IPS DF 6.9 (cell line): ENCODE measurements at regions not wholly inside any gene's neighbourhood (a gene's known extent, or its start where the extent isn't known, plus 50 kb on each side); places are given as distances from the start of the nearest gene placed in this dataset.

Experiments
- DNase-seq: peaks from one replicate; pipeline ENCODE4 v3.0.0-alpha.2; 2013; ENCODE audit warnings: low read depth, low spot score
- H3K27ac ChIP-seq: one replicate; pipeline ENCODE4 v1.5.1; 2013; ENCODE audit warnings: low read length, control low read depth
- H3K27me3 ChIP-seq: 2 replicates; pipeline ENCODE4 v1.6.1; 2013; ENCODE audit warnings: mild to moderate bottlenecking, low read length; ENCODE audit not compliant: control insufficient read depth, insufficient read depth
- H3K36me3 ChIP-seq: 2 replicates; pipeline ENCODE4 v1.6.1; 2013; ENCODE audit warnings: low read length; ENCODE audit not compliant: control insufficient read depth, insufficient read depth
- H3K4me1 ChIP-seq: 2 replicates; pipeline ENCODE4 v1.6.1; 2013; ENCODE audit warnings: low read length; ENCODE audit not compliant: control insufficient read depth, insufficient read depth
- H3K4me3 ChIP-seq: 2 replicates; pipeline ENCODE4 v1.5.1; 2013; ENCODE audit warnings: mild to moderate bottlenecking, low read length
- H3K9me3 ChIP-seq: 2 replicates; pipeline ENCODE4 v1.6.1; 2013; ENCODE audit warnings: low read length, inconsistent platforms; ENCODE audit not compliant: control insufficient read depth, insufficient read depth
- WGBS: extraction: QIAGEN DNeasy Blood & Tissue Kit; methylation state at CpG from one replicate; pipeline ENCODE4 v1.1.7; 2013; ENCODE audit warnings: mixed read lengths, missing lambda C conversion rate; ENCODE audit not compliant: insufficient read length, insufficient coverage; 5-methylcytosine and 5-hydroxymethylcytosine counted together

DNA sequence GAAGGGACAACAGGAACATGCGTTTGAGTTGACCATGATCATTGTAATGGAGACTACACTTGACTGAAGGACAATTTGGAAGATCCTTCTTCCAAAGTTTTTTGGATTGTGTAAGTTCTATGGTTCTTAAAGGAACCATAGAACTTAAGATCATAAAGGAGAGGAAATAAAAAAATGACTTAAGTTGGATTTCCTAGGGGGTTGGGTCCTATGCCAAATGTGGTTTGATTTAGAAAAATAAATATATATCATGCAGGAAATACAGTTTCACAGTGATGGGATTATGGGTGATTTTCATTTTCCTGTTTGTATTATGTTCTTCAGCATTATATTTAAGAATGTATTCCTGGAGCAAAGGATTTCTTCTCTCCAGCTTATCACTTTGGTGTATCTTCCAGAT is 305.5 kb upstream of the DPH6 start:
- no peak overlapping the region for H3K27ac ChIP-seq
- no CpG with 5 or more reads among the region's 1 CpG for WGBS
- no peaks in the 10 kb centered on the region for H3K27me3 ChIP-seq
- DNase-seq = no peak
- no peak overlapping the region for H3K4me3 ChIP-seq
- no peaks in the 10 kb centered on the region for H3K36me3 ChIP-seq
- no peaks in the 10 kb centered on the region for H3K9me3 ChIP-seq
- H3K4me1 ChIP-seq = no peaks in the 10 kb centered on the region

- no CpG with 5 or more reads among the region's 6 CpGs for WGBS
These were observed 307.1 kb upstream of the DPH6 start for GRCh38 chr15:35852818-35853624.

DNA sequence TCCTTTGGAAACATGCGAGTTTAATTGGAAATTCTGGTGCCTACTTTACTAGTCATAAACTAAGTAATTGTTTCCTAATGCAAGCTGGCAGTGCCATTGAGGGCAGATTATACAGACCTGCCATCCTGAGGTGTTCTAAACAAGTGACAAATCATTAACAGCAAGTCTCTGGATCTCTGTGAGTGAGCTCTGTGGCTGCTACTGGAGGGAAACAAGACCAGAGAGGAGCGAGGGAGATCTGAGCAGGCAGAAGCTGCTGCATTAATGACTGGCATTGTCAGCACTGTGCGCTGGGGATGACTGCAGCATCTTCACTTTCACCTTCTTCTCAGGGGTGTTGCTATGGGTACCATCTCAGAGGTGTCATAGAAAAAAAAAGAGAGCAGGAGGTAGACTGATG is 308.4 kb upstream of the DPH6 start:
- no peaks in the 10 kb centered on the region for H3K36me3 ChIP-seq
- no peaks in the 10 kb centered on the region for H3K27me3 ChIP-seq
- H3K27ac ChIP-seq = no peak overlapping the region
- no peak for DNase-seq
- H3K9me3 ChIP-seq = no peaks in the 10 kb centered on the region
- WGBS = no CpG with 5 or more reads among the region's 3 CpGs
- no peak overlapping the region for H3K4me3 ChIP-seq
- no peaks in the 10 kb centered on the region for H3K4me1 ChIP-seq

More at GRCh38 chr15:35852818-35853624, 307.1 kb upstream of the DPH6 start:
- H3K27ac ChIP-seq = no peak overlapping the region
- no peak overlapping the region for H3K4me3 ChIP-seq
- H3K9me3 ChIP-seq = no peaks in the 10 kb centered on the region
- no peaks in the 10 kb centered on the region for H3K4me1 ChIP-seq
- no peaks in the 10 kb centered on the region for H3K27me3 ChIP-seq
- no peak for DNase-seq
- H3K36me3 ChIP-seq = no peaks in the 10 kb centered on the region

DNA sequence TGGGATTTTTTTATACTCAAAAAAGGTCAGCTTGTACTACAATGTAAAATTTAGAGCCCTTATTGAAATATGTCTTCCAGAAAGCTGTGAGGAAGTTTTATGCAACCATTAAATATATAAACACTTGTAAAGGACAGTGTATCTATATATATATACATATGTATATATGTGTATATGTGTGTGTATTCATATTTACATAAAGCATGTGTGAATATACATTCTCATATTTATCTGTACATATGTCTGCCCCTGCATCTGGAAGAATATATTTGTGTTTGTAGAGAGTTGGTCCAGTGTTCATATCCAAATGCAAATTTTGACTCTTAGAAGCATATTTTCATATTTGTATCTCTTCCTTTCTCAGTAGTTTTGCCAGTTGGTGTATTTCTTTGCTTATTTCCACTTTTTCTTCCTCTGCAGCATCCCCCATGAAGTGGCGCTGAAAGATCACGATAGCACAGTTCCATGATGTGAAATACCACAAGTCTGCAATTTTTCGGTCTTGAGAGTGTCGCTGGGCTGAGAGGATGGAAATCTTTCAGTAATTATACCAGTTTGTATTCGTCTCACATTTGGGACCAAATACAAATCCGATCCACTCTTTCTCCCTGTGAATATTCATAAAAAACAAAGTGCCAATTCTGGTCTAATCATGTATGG is 311.7 kb upstream of the DPH6 start:
- Histone ChIP-seq H3K27ac (no peak overlapping the region), H3K4me1 (no peaks in the 10 kb centered on the region), H3K27me3 (no peaks in the 10 kb centered on the region), H3K9me3 (no peaks in the 10 kb centered on the region), H3K4me3 (no peak overlapping the region), H3K36me3 (no peaks in the 10 kb centered on the region)
- WGBS = no CpG with 5 or more reads among the region's 6 CpGs
- DNase-seq = no peak

DNA sequence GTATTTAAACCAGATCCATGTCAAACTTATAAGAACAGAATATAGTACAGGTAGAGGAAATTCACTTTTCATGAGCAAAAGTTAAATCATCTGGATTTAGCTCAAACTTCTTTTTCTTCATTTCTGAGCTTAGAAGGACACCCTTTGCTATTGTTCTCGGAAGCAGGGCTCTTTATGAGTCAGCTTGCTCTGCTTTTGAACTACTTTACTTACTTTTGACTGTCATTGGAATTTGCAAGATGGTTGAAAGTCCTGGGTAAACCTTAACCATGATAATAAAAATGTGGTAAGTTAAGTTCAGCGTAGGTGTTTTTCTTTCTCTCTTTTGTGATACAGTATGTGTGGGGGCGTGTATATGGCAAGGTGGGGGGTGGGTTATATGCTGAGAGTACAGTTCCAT is 312.7 kb upstream of the DPH6 start:
- no peak overlapping the region for H3K4me3 ChIP-seq
- H3K27me3 ChIP-seq = no peaks in the 10 kb centered on the region
- no peak overlapping the region for H3K27ac ChIP-seq
- no peaks in the 10 kb centered on the region for H3K9me3 ChIP-seq
- H3K36me3 ChIP-seq = no peaks in the 10 kb centered on the region
- DNase-seq = no peak
- no peaks in the 10 kb centered on the region for H3K4me1 ChIP-seq
- no CpG with 5 or more reads among the region's 3 CpGs for WGBS

DNA sequence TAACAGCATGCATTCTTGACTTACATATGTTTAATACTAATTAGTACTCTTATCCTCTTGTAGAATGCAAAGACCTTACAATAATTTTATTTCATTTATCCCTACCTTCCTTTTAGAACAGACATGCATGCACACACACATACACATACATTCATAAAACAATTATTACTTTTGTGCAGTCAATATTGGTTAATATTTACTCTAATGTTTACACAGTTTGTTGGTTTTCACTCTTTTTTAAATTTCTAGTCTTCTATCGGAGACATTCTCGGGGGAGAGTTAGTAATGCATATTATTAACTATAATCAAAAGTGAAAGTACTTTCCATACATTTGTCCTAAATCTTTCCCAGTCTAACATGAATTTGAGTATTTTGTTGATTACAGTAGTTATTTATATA is 317.7 kb upstream of the DPH6 start:
- no peaks in the 10 kb centered on the region for H3K9me3 ChIP-seq
- H3K4me3 ChIP-seq = no peak overlapping the region
- no peak overlapping the region for H3K27ac ChIP-seq
- no peaks in the 10 kb centered on the region for H3K36me3 ChIP-seq
- WGBS = no CpG with 5 or more reads among the region's 2 CpGs
- H3K4me1 ChIP-seq = no peaks in the 10 kb centered on the region; the same call in 1 of the 2 replicates
- no peak for DNase-seq
- H3K27me3 ChIP-seq = no peaks in the 10 kb centered on the region

- H3K36me3 ChIP-seq = no peaks in the 10 kb centered on the region
- WGBS = no CpG with 5 or more reads among the region's 4 CpGs
- no peaks in the 10 kb centered on the region; the same call in 1 of the 2 replicates for H3K4me1 ChIP-seq
- no peak overlapping the region for H3K4me3 ChIP-seq
- no peaks in the 10 kb centered on the region for H3K9me3 ChIP-seq
- no peak overlapping the region for H3K27ac ChIP-seq
- DNase-seq = no peak
- no peaks in the 10 kb centered on the region for H3K27me3 ChIP-seq
These were observed 321.4 kb upstream of the DPH6 start for GRCh38 chr15:35867356-35867755.

DNA sequence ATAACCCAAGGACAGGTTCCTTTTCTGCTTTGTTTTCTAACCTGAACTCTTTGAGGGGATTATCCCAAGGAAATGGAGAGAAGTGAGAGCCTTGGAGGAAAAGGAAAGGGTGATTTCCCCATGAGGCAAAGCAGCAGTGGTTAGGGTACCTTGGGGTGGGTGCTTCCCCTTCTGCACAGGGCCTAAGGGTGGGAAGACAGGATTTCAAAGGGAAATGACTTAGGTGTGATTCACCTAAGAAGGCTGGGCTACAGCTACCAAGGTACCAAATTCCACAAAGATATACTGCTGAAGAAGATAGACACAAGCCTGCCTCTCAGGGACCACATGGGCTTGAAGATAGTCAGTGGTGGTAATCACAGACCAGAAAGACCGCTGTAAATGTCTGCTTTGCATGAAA is 325.3 kb upstream of the DPH6 start:
- no peaks in the 10 kb centered on the region for H3K27me3 ChIP-seq
- no peak for DNase-seq
- H3K4me1 ChIP-seq = no peaks in the 10 kb centered on the region; the same call in 1 of the 2 replicates
- no peaks in the 10 kb centered on the region for H3K9me3 ChIP-seq
- no peak overlapping the region for H3K4me3 ChIP-seq
- no CpG with 5 or more reads among the region's 1 CpG for WGBS
- no peak overlapping the region for H3K27ac ChIP-seq
- H3K36me3 ChIP-seq = no peaks in the 10 kb centered on the region

- Histone ChIP-seq H3K4me3 (no peak overlapping the region), H3K9me3 (no peaks in the 10 kb centered on the region), H3K27me3 (no peaks in the 10 kb centered on the region), H3K4me1 (no peaks in the 10 kb centered on the region; the same call in 1 of the 2 replicates), H3K27ac (no peak overlapping the region), H3K36me3 (no peaks in the 10 kb centered on the region)
- no peak for DNase-seq
- WGBS = no CpG with 5 or more reads among the region's 3 CpGs
These were observed 325.8 kb upstream of the DPH6 start for GRCh38 chr15:35871812-35872211.

GRCh38 chr15:35872577-35872976 is 326.6 kb upstream of the DPH6 start:
- Histone ChIP-seq H3K27ac (no peak overlapping the region), H3K36me3 (no peaks in the 10 kb centered on the region), H3K4me3 (no peak overlapping the region), H3K4me1 (no peaks in the 10 kb centered on the region; the same call in 1 of the 2 replicates), H3K27me3 (no peaks in the 10 kb centered on the region), H3K9me3 (no peaks in the 10 kb centered on the region)
- DNase-seq = no peak
